OCI-LY1 (cell line): ENCODE measurements at regions not wholly inside any gene's neighbourhood (a gene's known extent, or its start where the extent isn't known, plus 50 kb on each side); places are given as distances from the start of the nearest gene placed in this dataset.

Experiments
- EZH2 ChIP-seq: fragments of 200-600 bp; sonication (generic), shearing (Covaris generic); IDR thresholded peaks from 2 replicates; pipeline ENCODE4 v1.8.0; 2017; ENCODE audit warnings: borderline replicate concordance, mixed run types, mild to moderate bottlenecking, antibody characterized with exemption, low read length, moderate library complexity, mixed read lengths
- TF ChIP-seq, protein P1 (sequence below): fragments of 200-600 bp; sonication (generic), shearing (Covaris generic); IDR thresholded peaks from 2 replicates; pipeline ENCODE4 v1.5.1; 2017; ENCODE audit warnings: mild to moderate bottlenecking, antibody characterized with exemption, low read length, moderate library complexity, mixed read lengths

- TF ChIP-seq, protein P1, sequence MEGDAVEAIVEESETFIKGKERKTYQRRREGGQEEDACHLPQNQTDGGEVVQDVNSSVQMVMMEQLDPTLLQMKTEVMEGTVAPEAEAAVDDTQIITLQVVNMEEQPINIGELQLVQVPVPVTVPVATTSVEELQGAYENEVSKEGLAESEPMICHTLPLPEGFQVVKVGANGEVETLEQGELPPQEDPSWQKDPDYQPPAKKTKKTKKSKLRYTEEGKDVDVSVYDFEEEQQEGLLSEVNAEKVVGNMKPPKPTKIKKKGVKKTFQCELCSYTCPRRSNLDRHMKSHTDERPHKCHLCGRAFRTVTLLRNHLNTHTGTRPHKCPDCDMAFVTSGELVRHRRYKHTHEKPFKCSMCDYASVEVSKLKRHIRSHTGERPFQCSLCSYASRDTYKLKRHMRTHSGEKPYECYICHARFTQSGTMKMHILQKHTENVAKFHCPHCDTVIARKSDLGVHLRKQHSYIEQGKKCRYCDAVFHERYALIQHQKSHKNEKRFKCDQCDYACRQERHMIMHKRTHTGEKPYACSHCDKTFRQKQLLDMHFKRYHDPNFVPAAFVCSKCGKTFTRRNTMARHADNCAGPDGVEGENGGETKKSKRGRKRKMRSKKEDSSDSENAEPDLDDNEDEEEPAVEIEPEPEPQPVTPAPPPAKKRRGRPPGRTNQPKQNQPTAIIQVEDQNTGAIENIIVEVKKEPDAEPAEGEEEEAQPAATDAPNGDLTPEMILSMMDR = no peak
- TF ChIP-seq EZH2 = no peak
Measured at GRCh38 chr18:78783564-78783960, 196.1 kb upstream of the SALL3 start.
